HG03139 (cell line): ENCODE measurements at regions not wholly inside any gene's neighbourhood (a gene's known extent, or its start where the extent isn't known, plus 50 kb on each side); places are given as distances from the start of the nearest gene placed in this dataset.

ENCODE experiments used
- ATAC-seq: cut with Tn5 transposase; IDR thresholded peaks from one replicate; pipeline ENCODE4 v1.9.1; 2021; ENCODE audit not compliant: unreplicated experiment

GRCh38 chr3:68468695-68469375, 463.5 kb downstream of the TAFA4 start:
- ATAC-seq = no peak

GRCh38 chr3:68467465-68467864, 464.9 kb downstream of the TAFA4 start:
- no peak for ATAC-seq

- ATAC-seq = no peak
Measured at GRCh38 chr3:68458581-68458980, 473.8 kb downstream of the TAFA4 start.

- ATAC-seq = no peak
Measured at GRCh38 chr3:68448510-68449383, 483.6 kb downstream of the TAFA4 start.

GRCh38 chr3:68447885-68448284, 484.5 kb downstream of the TAFA4 start:
- ATAC-seq = no peak

- no peak for ATAC-seq
Measured at GRCh38 chr3:68441054-68441453, 491.3 kb downstream of the TAFA4 start.

GRCh38 chr3:68436619-68437401, 495.5 kb downstream of the TAFA4 start:
- ATAC-seq = no peak

- ATAC-seq = no peak
Measured at GRCh38 chr3:68428495-68428894, 503.9 kb downstream of the TAFA4 start.

- no peak for ATAC-seq
Measured at GRCh38 chr3:68424796-68425460, 507.4 kb downstream of the TAFA4 start.

GRCh38 chr3:68408626-68409025, 523.7 kb downstream of the TAFA4 start:
- ATAC-seq = no peak

- ATAC-seq = no peak
Measured at GRCh38 chr3:68403741-68404140, 528.6 kb downstream of the TAFA4 start.

- ATAC-seq = no peak
Measured at GRCh38 chr3:68402235-68402918, 530.0 kb downstream of the TAFA4 start.

GRCh38 chr3:68378631-68379030, 553.7 kb downstream of the TAFA4 start:
- no peak for ATAC-seq

GRCh38 chr3:68373727-68374126, 558.6 kb downstream of the TAFA4 start:
- no peak for ATAC-seq

GRCh38 chr3:68363796-68364195, 568.6 kb downstream of the TAFA4 start:
- no peak for ATAC-seq

GRCh38 chr3:68360492-68360891, 571.9 kb downstream of the TAFA4 start:
- no peak for ATAC-seq

GRCh38 chr3:68345781-68346180, 586.6 kb downstream of the TAFA4 start:
- no peak for ATAC-seq

GRCh38 chr3:68342426-68342825, 589.9 kb downstream of the TAFA4 start:
- ATAC-seq = no peak

GRCh38 chr3:68336042-68336441, 596.3 kb downstream of the TAFA4 start:
- ATAC-seq = no peak

GRCh38 chr3:68334367-68334986, 597.9 kb downstream of the TAFA4 start:
- no peak for ATAC-seq
